ENCODE measurements at regions not wholly inside any gene's neighbourhood (a gene's known extent, or its start where the extent isn't known, plus 50 kb on each side); places are given as distances from the start of the nearest gene placed in this dataset.

GRCh38 chr2:7618031-7618430, 700.8 kb downstream of the RNF144A start:
- Histone ChIP-seq H2AFZ (ENCODE audit: low read depth, low read length) (no peak overlapping the region), H3K4me2 (ENCODE audit: low read length, poor library complexity, severe bottlenecking) (no peak overlapping the region), H3K27me3 (ENCODE audit: control insufficient read depth in 1 of 2, insufficient read depth in 1 of 2, low read length in 2 of 2) (no peaks in the 10 kb centered on the region), H3K9ac (ENCODE audit: low read length) (no peak overlapping the region), H2BK15ac (ENCODE audit: low read depth, poor library complexity, severe bottlenecking) (no peak overlapping the region), H3K27ac (ENCODE audit: low read length, poor library complexity, severe bottlenecking) (no peak overlapping the region), H2BK120ac (ENCODE audit: low read depth, low read length) (no peak overlapping the region), H4K8ac (ENCODE audit: low read length) (no peak overlapping the region), H3K14ac (ENCODE audit: low read length in 2 of 2) (no peak overlapping the region), H2BK12ac (ENCODE audit: low read length in 2 of 2) (no peak overlapping the region), H3K4me1 (ENCODE audit: control insufficient read depth, insufficient read depth, low read depth, low read length) (peaks cover 2% of the 10 kb centered on the region), H3K23ac (ENCODE audit: low read length in 2 of 2) (no peak overlapping the region), H4K91ac (ENCODE audit: low read length) (no peak overlapping the region), H3K79me1 (replicated peaks; ENCODE audit: low read length, poor library complexity, severe bottlenecking) (no peaks in the 10 kb centered on the region), H3K36me3 (ENCODE audit: control insufficient read depth in 1 of 2, insufficient read depth in 2 of 2, low read depth in 1 of 2, low read length in 2 of 2) (no peaks in the 10 kb centered on the region), H3K4me3 (ENCODE audit: insufficient read depth in 1 of 2, low read depth in 1 of 2, low read length in 2 of 2) (no peak overlapping the region), H3K18ac (ENCODE audit: low read depth in 1 of 2, low read length in 2 of 2) (no peak overlapping the region), H3K9me3 (ENCODE audit: control insufficient read depth, low read length) (no peaks in the 10 kb centered on the region), H3K4ac (ENCODE audit: low read depth in 1 of 2, low read length in 2 of 2) (no peak overlapping the region), H2AK5ac (ENCODE audit: low read length, severe bottlenecking) (no peak overlapping the region), H2BK5ac (ENCODE audit: low read depth, low read length, poor library complexity, severe bottlenecking) (no peak overlapping the region)
- no peak for DNase-seq
- 74% methylated on average over 3 of the region's 3 CpGs for WGBS

GRCh38 chr2:7619203-7619970, 702.2 kb downstream of the RNF144A start:
- Histone ChIP-seq H3K4me2 (ENCODE audit: low read length, poor library complexity, severe bottlenecking) (no peak overlapping the region), H3K18ac (ENCODE audit: low read depth in 1 of 2, low read length in 2 of 2) (no peak overlapping the region), H3K9ac (ENCODE audit: low read length) (no peak overlapping the region), H3K14ac (ENCODE audit: low read length in 2 of 2) (no peak overlapping the region), H3K36me3 (ENCODE audit: control insufficient read depth in 1 of 2, insufficient read depth in 2 of 2, low read depth in 1 of 2, low read length in 2 of 2) (no peaks in the 10 kb centered on the region), H2BK120ac (ENCODE audit: low read depth, low read length) (no peak overlapping the region), H4K91ac (ENCODE audit: low read length) (no peak overlapping the region), H2AK5ac (ENCODE audit: low read length, severe bottlenecking) (no peak overlapping the region), H2AFZ (ENCODE audit: low read depth, low read length) (no peak overlapping the region), H2BK5ac (ENCODE audit: low read depth, low read length, poor library complexity, severe bottlenecking) (no peak overlapping the region), H3K4me3 (ENCODE audit: insufficient read depth in 1 of 2, low read depth in 1 of 2, low read length in 2 of 2) (no peak overlapping the region), H2BK12ac (ENCODE audit: low read length in 2 of 2) (no peak overlapping the region), H3K27ac (ENCODE audit: low read length, poor library complexity, severe bottlenecking) (no peak overlapping the region), H3K4me1 (ENCODE audit: control insufficient read depth, insufficient read depth, low read depth, low read length) (peaks cover 2% of the 10 kb centered on the region), H3K79me1 (replicated peaks; ENCODE audit: low read length, poor library complexity, severe bottlenecking) (no peaks in the 10 kb centered on the region), H3K9me3 (ENCODE audit: control insufficient read depth, low read length) (no peaks in the 10 kb centered on the region), H3K4ac (ENCODE audit: low read depth in 1 of 2, low read length in 2 of 2) (no peak overlapping the region), H3K27me3 (ENCODE audit: control insufficient read depth in 1 of 2, insufficient read depth in 1 of 2, low read length in 2 of 2) (no peaks in the 10 kb centered on the region), H2BK15ac (ENCODE audit: low read depth, poor library complexity, severe bottlenecking) (no peak overlapping the region), H3K23ac (ENCODE audit: low read length in 2 of 2) (no peak overlapping the region), H4K8ac (ENCODE audit: low read length) (no peak overlapping the region)
- DNase-seq = no peak
- 80% methylated on average over 8 of the region's 8 CpGs for WGBS

DNA sequence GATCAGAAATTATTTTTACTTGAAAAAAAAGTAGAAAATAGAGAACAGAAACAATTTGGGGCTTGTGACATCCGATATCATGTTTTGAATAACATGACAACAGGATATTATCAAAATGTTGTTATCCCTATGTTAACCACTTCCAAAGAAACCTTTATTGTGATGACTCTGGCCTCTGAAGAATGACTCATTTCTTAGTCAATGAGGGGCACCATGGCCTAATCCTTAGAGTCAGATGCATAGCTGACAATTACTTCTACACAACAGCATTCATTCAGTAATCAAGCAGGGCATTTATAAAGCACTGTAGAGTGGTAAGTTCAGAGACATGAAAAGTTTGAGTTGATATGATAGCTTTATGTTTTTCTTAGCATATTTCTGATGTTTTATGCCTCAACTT, 703.0 kb downstream of the RNF144A start:
- no peak overlapping the region for H2BK5ac ChIP-seq (ENCODE audit: low read depth, low read length, poor library complexity, severe bottlenecking)
- H2BK15ac ChIP-seq (ENCODE audit: low read depth, poor library complexity, severe bottlenecking) = no peak overlapping the region
- peak; percentile 1 for DNase-seq
- H3K79me1 ChIP-seq (replicated peaks; ENCODE audit: low read length, poor library complexity, severe bottlenecking) = no peaks in the 10 kb centered on the region
- H3K27me3 ChIP-seq (ENCODE audit: control insufficient read depth in 1 of 2, insufficient read depth in 1 of 2, low read length in 2 of 2) = no peaks in the 10 kb centered on the region
- peaks cover 2% of the 10 kb centered on the region for H3K4me1 ChIP-seq (ENCODE audit: control insufficient read depth, insufficient read depth, low read depth, low read length)
- H3K4ac ChIP-seq (ENCODE audit: low read depth in 1 of 2, low read length in 2 of 2) = no peak overlapping the region
- no peak overlapping the region for H2BK120ac ChIP-seq (ENCODE audit: low read depth, low read length)
- H3K9ac ChIP-seq (ENCODE audit: low read length) = no peak overlapping the region
- no peak overlapping the region for H4K8ac ChIP-seq (ENCODE audit: low read length)
- no peak overlapping the region for H3K4me2 ChIP-seq (ENCODE audit: low read length, poor library complexity, severe bottlenecking)
- no peak overlapping the region for H3K4me3 ChIP-seq (ENCODE audit: insufficient read depth in 1 of 2, low read depth in 1 of 2, low read length in 2 of 2)
- H3K23ac ChIP-seq (ENCODE audit: low read length in 2 of 2) = no peak overlapping the region
- no peak overlapping the region for H3K18ac ChIP-seq (ENCODE audit: low read depth in 1 of 2, low read length in 2 of 2)
- no peaks in the 10 kb centered on the region for H3K36me3 ChIP-seq (ENCODE audit: control insufficient read depth in 1 of 2, insufficient read depth in 2 of 2, low read depth in 1 of 2, low read length in 2 of 2)
- no peak overlapping the region for H3K27ac ChIP-seq (ENCODE audit: low read length, poor library complexity, severe bottlenecking)
- no peak overlapping the region for H3K14ac ChIP-seq (ENCODE audit: low read length in 2 of 2)
- H3K9me3 ChIP-seq (ENCODE audit: control insufficient read depth, low read length) = no peaks in the 10 kb centered on the region
- WGBS = no CpG with 5 or more reads among the region's 1 CpG
- no peak overlapping the region for H4K91ac ChIP-seq (ENCODE audit: low read length)
- H2AFZ ChIP-seq (ENCODE audit: low read depth, low read length) = no peak overlapping the region
- H2AK5ac ChIP-seq (ENCODE audit: low read length, severe bottlenecking) = no peak overlapping the region
- H2BK12ac ChIP-seq (ENCODE audit: low read length in 2 of 2) = no peak overlapping the region

DNA sequence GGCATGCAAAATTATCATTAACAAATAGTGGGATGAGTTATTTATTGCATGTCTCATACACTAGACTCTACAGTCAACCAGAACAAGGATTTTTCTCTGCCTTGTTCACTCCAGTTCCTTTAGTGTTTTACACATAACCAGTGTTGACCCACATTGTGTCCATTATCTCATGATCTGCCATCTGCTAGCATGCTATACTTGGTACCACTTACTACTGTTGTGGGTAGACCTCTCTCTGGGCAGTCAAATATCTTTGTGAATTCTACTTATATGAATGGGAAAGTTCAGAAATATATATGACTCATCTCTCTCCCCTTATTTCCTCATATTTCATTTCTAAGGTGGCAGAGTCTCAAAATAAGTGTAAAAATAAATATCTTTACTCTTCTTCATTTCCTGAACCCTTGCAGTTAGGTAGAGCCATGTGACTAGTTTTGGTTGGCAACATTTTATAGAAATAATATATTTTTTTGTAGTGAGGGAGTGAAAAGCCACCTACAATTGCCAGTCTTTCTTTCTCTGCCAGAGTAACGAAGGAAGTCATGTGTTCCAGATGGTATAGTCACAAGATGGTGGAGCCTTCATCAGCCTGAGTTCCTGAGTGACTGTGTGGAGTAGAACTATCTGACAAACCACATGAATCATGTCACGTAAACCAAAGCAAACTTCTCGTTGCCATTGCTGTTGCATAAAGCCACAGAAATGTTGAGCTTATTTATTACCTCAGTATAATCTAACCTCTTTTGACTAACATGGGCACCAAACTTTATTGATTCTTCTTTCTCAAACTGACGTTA, 704.0 kb downstream of the RNF144A start:
- H3K36me3 ChIP-seq (ENCODE audit: control insufficient read depth in 1 of 2, insufficient read depth in 2 of 2, low read depth in 1 of 2, low read length in 2 of 2) = no peaks in the 10 kb centered on the region
- no peak overlapping the region for H3K23ac ChIP-seq (ENCODE audit: low read length in 2 of 2)
- no peak overlapping the region for H2BK15ac ChIP-seq (ENCODE audit: low read depth, poor library complexity, severe bottlenecking)
- H3K14ac ChIP-seq (ENCODE audit: low read length in 2 of 2) = no peak overlapping the region
- no peak overlapping the region for H3K4ac ChIP-seq (ENCODE audit: low read depth in 1 of 2, low read length in 2 of 2)
- no peak overlapping the region for H4K8ac ChIP-seq (ENCODE audit: low read length)
- H3K79me1 ChIP-seq (replicated peaks; ENCODE audit: low read length, poor library complexity, severe bottlenecking) = no peaks in the 10 kb centered on the region
- DNase-seq = no peak
- H3K4me3 ChIP-seq (ENCODE audit: insufficient read depth in 1 of 2, low read depth in 1 of 2, low read length in 2 of 2) = no peak overlapping the region
- no peak overlapping the region for H2AK5ac ChIP-seq (ENCODE audit: low read length, severe bottlenecking)
- 79% methylated on average over 4 of the region's 4 CpGs for WGBS
- no peak overlapping the region for H3K9ac ChIP-seq (ENCODE audit: low read length)
- H3K4me1 ChIP-seq (ENCODE audit: control insufficient read depth, insufficient read depth, low read depth, low read length) = peaks cover 2% of the 10 kb centered on the region
- H2AFZ ChIP-seq (ENCODE audit: low read depth, low read length) = no peak overlapping the region
- no peaks in the 10 kb centered on the region for H3K27me3 ChIP-seq (ENCODE audit: control insufficient read depth in 1 of 2, insufficient read depth in 1 of 2, low read length in 2 of 2)
- no peak overlapping the region for H3K27ac ChIP-seq (ENCODE audit: low read length, poor library complexity, severe bottlenecking)
- H3K4me2 ChIP-seq (ENCODE audit: low read length, poor library complexity, severe bottlenecking) = no peak overlapping the region
- no peak overlapping the region for H3K18ac ChIP-seq (ENCODE audit: low read depth in 1 of 2, low read length in 2 of 2)
- H3K9me3 ChIP-seq (ENCODE audit: control insufficient read depth, low read length) = no peaks in the 10 kb centered on the region
- H4K91ac ChIP-seq (ENCODE audit: low read length) = no peak overlapping the region
- H2BK12ac ChIP-seq (ENCODE audit: low read length in 2 of 2) = no peak overlapping the region
- H2BK5ac ChIP-seq (ENCODE audit: low read depth, low read length, poor library complexity, severe bottlenecking) = no peak overlapping the region
- no peak overlapping the region for H2BK120ac ChIP-seq (ENCODE audit: low read depth, low read length)

All from mesenchymal stem cell (in vitro differentiated cells and primary cell).